KBM-7 (cell line): ENCODE measurements at regions not wholly inside any gene's neighbourhood (a gene's known extent, or its start where the extent isn't known, plus 50 kb on each side); places are given as distances from the start of the nearest gene placed in this dataset.
"Not testable (repeated sequence)": the region's sequence is repeated elsewhere in the genome, so short reads cannot be mapped to it uniquely, and the experiment has no call there.

Source experiments
- DNase-seq: peaks from one replicate; pipeline ENCODE4 v3.0.0-alpha.2; 2015
- in situ Hi-C: fragments of 300-500 bp; cut with MboI; formaldehyde crosslinking; loops from 2 replicates; pipeline ENCODE4 v1.14.3; 2020; ENCODE audit warnings: low sequenced_read_pairs, low pct_unique_long_range_greater_than_20kb, mixed read lengths

GRCh38 chr21:9838738-9839642, 682.4 kb upstream of the TPTE start:
- no peak for DNase-seq
- in situ Hi-C loops = no loop called here

DNA sequence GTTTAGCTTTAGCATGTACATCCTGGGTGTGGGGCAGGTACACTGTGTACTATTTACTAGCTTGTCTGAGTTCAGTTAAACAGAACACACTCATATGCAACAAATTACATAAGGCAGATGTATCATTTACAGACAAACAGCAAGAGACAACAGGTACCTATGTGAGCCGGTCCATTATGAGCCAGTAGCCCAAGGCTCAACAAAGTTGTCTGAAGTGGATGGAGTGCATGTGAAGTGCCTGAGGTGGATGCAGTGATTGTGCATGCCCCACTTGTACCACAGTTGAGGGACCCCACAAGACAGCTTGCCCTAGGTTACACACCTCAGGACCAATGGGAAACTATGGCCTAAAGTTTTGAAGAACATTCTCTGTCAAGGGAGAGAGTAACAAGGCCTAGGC, 677.3 kb upstream of the TPTE start:
- in situ Hi-C loops, DNase-seq: not testable (repeated sequence)

DNA sequence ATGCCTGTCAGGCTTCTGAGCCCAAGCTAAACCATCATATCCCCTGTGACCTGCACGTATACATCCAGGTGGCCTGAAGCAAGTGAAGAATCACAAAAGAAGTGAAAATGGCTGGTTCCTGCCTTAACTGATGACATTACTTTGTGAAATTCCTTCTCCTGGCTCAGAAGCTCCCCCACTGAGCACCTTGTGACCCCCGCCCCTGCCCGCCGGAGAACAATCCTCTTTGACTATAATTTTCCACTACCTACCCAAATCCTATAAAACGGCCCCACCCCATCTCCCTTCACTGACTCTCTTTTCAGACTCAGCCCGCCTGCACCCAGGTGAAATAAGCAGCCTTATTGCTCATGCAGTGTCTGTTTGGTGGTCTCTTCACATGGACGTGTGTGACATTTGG, 673.9 kb upstream of the TPTE start:
- DNase-seq, in situ Hi-C loops: not testable (repeated sequence)

DNA sequence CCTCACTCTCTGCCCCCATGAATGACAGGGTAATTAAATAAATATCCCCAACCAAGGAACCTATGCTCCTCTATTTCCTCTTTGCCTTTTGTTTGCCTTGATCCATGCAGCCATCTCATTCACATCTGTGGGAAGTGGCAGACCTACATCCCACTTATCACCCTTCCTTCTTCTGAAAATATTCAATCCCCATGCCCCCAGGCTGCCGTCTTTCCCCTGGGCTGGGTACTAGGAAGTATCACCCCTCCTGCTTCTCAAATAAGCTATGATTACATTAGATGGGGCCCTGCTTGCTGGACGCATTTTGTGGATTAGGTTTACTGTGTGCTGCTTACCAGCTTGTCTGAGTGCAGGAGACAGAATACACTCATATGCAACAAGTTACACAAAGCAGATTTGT, 670.2 kb upstream of the TPTE start:
- in situ Hi-C loops, DNase-seq: not testable (repeated sequence)

GRCh38 chr21:9851695-9852094, 669.7 kb upstream of the TPTE start:
- in situ Hi-C loops, DNase-seq: not testable (repeated sequence)

DNA sequence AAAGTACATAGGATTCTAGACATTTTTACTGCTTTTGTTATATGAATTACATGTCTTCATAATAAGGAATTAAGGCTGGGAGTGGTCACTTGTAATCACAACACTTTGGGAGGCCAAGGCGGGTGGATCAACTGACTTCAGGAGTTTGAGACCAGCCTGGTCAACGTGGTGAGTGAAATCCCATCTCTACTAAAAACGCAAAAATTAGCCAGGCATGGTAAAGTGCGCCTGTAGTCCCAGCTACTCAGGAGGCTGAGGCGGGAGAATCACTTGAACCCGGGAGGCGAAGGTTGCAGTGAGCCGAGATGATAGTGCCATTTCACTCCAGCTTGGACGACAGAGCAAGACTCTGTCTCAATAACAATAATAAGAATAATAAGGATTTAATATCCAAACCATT, 663.8 kb upstream of the TPTE start:
- in situ Hi-C loops, DNase-seq: not testable (repeated sequence)

GRCh38 chr21:9859865-9860264, 661.5 kb upstream of the TPTE start:
- in situ Hi-C loops, DNase-seq: not testable (repeated sequence)

DNA sequence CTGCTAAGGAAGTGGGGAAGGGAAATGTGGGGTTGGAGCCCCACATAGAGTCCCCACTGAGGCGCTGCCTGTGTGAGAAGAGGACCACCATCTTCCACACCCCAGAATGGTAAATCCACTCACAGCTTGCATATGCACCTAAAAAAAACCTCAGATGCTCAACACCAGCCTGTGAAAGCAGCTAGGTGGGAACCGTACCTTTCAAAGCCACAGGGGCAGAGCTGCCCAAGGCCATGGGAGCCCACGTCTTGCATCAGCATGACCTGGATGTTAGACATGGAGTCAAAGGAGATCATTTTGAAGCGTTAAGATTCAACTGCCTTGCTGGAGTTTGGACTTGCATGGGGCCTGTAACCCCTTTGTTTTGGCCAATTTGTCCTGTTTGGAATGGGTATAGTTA, 658.9 kb upstream of the TPTE start:
- in situ Hi-C loops, DNase-seq: not testable (repeated sequence)

DNA sequence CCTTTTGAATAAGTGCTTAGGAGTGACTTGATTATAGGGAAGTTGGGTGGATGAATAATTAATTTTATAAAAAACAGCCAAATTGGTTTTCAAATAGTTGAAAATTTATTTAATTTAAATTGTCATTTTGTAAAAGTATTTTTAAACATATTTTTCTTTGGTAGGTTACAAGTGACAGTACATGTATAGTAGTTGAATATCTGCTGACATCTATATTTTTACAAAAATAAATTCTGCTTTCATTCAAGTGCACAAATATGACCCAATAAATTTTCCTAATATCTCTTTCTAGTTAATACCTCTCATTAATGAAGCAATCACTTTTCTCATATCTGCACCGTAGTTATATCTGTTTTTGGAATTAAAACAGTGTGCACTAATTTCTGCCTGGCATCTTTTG, 653.6 kb upstream of the TPTE start:
- DNase-seq, in situ Hi-C loops: not testable (repeated sequence)

DNA sequence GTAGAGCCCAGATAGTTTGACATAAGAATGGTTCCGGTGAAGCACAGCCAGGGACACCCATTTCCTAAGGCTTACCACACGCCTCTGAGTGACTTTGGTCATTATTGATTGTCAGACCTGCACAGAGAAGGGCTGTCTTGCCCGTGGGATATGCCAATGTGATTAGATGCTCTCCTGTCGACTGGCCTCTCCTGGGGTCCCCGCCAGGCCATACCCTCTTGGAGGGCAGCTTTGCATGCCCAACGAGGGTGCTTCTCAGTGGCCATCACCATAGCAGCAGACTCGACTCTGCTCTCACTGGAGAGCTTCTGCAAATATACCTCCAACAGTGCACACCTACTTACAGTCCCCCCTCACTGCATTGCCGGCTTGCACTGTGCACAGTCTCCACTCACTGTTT, 648.3 kb upstream of the TPTE start:
- in situ Hi-C loops, DNase-seq: not testable (repeated sequence)

DNA sequence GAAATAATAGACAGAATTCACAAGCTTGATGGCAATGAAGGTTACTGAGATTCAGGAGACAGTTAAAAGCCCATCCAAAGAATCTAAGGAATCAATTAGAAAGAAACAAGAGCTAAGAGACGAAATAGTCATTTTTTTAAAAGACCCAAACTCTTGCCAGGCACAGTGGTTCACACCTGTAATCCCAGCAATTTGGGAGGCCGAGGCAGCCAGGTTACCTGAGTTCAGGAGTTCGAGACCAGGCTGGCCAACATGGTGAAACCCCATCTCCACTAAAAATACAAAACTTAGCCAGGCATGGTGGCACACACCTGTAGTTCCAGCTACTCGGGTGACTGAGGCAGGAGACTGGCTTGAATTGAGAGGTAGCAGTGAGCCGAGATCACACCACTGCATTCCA, 647.2 kb upstream of the TPTE start:
- DNase-seq, in situ Hi-C loops: not testable (repeated sequence)

GRCh38 chr21:9881430-9881829, 640.0 kb upstream of the TPTE start:
- DNase-seq, in situ Hi-C loops: not testable (repeated sequence)

DNA sequence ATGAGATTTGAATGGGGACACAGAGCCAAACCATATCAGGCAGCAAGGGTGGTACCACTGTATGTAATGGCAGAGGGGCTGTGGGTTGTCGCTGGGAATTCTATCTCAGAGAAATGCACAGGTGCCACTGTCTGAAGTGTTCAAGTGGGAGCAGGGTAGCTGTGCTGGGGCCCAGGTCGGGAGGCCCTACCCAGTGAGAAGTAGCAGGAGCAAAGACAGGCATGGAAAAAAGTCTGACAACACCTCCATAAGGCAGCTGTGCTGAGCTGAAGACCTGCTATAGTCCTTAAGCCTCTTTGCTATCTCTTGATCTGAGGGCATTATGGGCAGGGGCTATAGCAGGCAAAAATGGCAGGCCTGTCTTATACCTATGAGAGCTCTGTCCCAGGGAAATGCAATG, 638.3 kb upstream of the TPTE start:
- DNase-seq, in situ Hi-C loops: not testable (repeated sequence)

- in situ Hi-C loops, DNase-seq: not testable (repeated sequence)
Measured at GRCh38 chr21:9883571-9884282, 637.7 kb upstream of the TPTE start.

DNA sequence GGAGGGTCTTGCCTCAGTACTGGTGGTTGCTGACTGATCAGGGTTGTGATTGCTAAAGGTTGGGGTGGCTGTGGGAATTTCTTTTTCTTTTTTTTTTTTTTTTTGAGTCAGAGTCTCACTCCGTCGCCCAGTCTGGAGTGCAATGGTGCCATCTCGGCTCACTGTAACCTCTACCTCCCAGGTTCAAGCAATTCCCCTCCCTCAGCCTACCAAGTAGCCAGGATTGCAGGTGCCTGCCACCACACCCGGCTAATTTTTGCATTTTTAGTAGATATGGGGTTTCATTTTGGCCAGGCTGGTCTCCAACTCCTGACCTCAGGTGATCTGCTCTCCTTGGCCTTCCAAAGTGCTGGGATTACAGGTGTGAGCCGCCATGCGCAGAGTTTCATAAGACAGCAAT, 632.9 kb upstream of the TPTE start:
- in situ Hi-C loops, DNase-seq: not testable (repeated sequence)

DNA sequence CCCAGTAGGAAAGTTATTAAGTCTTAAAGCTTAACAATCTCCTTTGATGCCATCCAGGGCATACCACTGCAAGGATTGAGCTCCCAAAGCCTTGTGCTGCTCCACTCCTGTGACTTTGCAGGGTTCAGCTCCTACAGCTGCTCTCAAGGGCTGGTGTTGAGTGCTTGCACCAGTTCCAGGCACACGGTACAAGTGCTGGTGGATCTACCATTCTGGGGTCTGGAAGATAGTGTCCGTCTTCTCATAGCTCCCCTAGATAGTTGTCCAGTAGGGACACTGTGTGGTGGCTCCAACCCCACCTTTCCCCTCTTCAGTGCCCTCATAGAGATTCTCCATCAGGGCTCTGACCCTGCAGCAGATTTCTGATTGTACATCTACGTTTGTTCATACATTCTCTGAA, 617.8 kb upstream of the TPTE start:
- DNase-seq, in situ Hi-C loops: not testable (repeated sequence)

GRCh38 chr21:9914135-9914534, 607.2 kb upstream of the TPTE start:
- DNase-seq, in situ Hi-C loops: not testable (repeated sequence)

- DNase-seq, in situ Hi-C loops: not testable (repeated sequence)
Measured at GRCh38 chr21:9919446-9919845, 601.9 kb upstream of the TPTE start.

DNA sequence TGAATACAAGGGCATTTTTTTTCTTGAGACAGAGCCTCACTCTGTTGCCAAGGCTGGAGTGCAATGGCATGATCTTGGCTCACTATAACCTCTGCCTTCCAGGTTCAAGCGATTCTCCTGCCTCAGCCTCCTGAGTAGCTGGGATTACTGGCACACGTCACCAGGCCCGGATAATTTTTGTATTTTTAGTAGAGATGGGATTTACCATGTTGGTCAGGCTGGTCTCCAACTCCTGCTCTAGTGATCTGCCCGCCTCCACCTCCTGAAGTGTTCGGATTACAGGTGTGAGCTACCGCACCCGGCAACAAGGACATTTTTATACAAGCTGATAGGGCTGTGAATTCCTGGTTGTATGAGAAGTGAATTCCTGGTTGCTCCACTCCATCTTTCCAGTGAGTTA, 577.7 kb upstream of the TPTE start:
- in situ Hi-C loops, DNase-seq: not testable (repeated sequence)

DNA sequence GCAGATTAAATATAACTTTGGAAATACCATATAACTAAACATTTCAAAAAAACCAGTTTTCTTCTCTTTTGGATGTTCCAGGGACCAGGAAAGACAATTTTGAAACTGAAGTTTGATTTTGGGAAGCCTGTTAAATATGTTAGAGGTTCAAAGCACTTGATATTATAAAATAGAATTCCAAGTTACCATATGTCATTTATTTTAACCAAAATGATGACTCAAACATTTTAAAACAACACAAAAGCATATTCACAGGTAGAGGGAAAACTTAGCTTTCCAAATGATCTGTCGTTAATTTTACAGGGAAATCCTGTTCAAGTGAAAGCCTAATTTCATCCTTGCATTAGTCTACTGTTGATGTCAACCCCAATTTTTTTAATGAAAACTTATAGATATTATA, 575.3 kb upstream of the TPTE start:
- in situ Hi-C loops, DNase-seq: not testable (repeated sequence)
